ACC112 (cell line): ENCODE measurements at regions not wholly inside any gene's neighbourhood (a gene's known extent, or its start where the extent isn't known, plus 50 kb on each side); places are given as distances from the start of the nearest gene placed in this dataset.

Experiments used
- H2AFZ ChIP-seq: fragments of 200-600 bp; sonication (generic); one replicate; pipeline ENCODE4 v1.6.0; 2017; ENCODE audit warnings: antibody characterized with exemption, low read length; ENCODE audit not compliant: unreplicated experiment
- H3K27ac ChIP-seq: fragments of 200-600 bp; sonication (generic); 2 replicates; pipeline ENCODE4 v1.5.1; 2014; ENCODE audit warnings: low read depth, mild to moderate bottlenecking, antibody characterized with exemption, low read length, moderate library complexity
- H3K27me3 ChIP-seq: fragments of 200-600 bp; sonication (generic); 2 replicates; pipeline ENCODE4 v1.6.1; 2014; ENCODE audit warnings: mild to moderate bottlenecking, antibody characterized with exemption, low read length, moderate library complexity, mixed read lengths; ENCODE audit not compliant: insufficient read depth
- H3K36me3 ChIP-seq: fragments of 200-600 bp; sonication (generic); 2 replicates; pipeline ENCODE4 v1.6.1; 2016; ENCODE audit warnings: mild to moderate bottlenecking, antibody characterized with exemption, low read length, moderate library complexity, mixed read lengths; ENCODE audit not compliant: insufficient read depth
- H3K4me1 ChIP-seq: fragments of 200-600 bp; sonication (generic); one replicate; pipeline ENCODE4 v1.6.1; 2016; ENCODE audit warnings: low read length, mixed read lengths; ENCODE audit not compliant: insufficient read depth, unreplicated experiment, control insufficient read depth
- H3K4me3 ChIP-seq: fragments of 200-600 bp; sonication (generic); 2 replicates; pipeline ENCODE4 v1.5.1; 2014; ENCODE audit warnings: mild to moderate bottlenecking, low read depth, low read length
- H3K79me2 ChIP-seq: fragments of 200-600 bp; sonication (generic); one replicate; pipeline ENCODE4 v1.6.0; 2016; ENCODE audit warnings: low read length; ENCODE audit not compliant: control insufficient read depth, unreplicated experiment, insufficient read depth

DNA sequence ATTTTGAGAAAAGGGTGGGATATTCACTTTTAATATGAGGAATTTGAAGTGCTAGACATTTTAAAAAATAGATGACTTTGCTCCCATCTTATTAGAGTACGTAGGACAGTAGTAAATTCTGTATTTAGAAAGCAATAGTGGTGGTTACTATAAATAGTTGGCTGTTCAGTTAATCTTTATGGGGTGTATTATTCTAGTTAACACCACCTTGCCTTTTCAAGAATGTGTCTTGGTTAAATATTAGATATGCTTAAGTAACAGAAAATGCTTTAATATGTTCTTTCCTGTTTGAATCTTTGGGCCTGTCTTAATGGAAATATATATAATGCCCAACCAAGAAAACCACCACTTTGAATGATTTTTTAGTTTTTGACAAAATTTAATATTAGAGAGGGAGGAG lies 608.7 kb upstream of the FAM174A start:
- Histone ChIP-seq H3K79me2 (no peaks in the 10 kb centered on the region), H3K36me3 (no peaks in the 10 kb centered on the region), H3K27me3 (no peaks in the 10 kb centered on the region), H2AFZ (no peak overlapping the region), H3K4me3 (no peak overlapping the region), H3K27ac (no peak overlapping the region), H3K4me1 (no peaks in the 10 kb centered on the region)

DNA sequence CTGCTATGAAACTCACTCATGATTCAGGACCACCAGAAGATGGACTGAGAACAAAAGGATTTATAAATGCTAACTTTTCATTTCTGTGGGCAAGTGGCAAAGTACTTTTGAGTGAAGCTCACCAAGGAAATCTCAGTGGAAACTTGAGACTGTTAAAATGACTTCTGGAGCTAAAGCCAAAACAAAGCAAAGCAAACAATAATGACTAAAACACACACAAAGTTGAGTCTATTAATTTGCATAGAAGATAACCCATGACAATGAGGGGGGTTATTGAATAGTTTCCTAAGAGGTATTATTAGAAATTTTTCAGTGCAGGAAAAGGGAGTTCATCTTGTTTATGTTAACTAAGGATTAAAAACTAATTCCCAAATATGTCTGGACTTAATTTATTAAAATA lies 612.8 kb upstream of the FAM174A start:
- H3K27me3 ChIP-seq: no peaks in the 10 kb centered on the region
- no peaks in the 10 kb centered on the region for H3K4me1 ChIP-seq
- no peak overlapping the region for H3K4me3 ChIP-seq
- H3K27ac ChIP-seq: no peak overlapping the region
- H2AFZ ChIP-seq: no peak overlapping the region
- H3K36me3 ChIP-seq: no peaks in the 10 kb centered on the region
- no peaks in the 10 kb centered on the region for H3K79me2 ChIP-seq

DNA sequence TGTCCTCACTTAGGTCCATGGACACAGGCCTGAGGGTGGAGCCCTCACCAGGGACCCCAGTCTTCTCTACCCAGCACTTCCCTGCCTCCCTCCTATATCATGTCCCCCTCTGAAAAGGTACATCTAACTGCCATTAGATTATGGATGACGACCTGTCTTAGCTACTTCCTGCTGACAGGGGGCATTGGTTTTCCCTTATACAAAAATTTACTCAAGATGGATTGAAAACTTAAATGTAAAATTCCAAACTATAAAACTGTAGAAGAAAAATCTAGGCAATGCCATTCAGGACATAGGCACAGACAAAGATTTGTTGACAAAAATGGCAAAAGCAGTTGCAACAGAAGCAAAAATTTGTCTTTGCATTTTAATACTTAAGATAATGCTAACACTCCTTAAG lies 623.2 kb upstream of the FAM174A start:
- Histone ChIP-seq H3K36me3 (no peaks in the 10 kb centered on the region), H3K4me3 (no peak overlapping the region), H2AFZ (no peak overlapping the region), H3K4me1 (no peaks in the 10 kb centered on the region), H3K27ac (no peak overlapping the region), H3K79me2 (no peaks in the 10 kb centered on the region), H3K27me3 (no peaks in the 10 kb centered on the region)

DNA sequence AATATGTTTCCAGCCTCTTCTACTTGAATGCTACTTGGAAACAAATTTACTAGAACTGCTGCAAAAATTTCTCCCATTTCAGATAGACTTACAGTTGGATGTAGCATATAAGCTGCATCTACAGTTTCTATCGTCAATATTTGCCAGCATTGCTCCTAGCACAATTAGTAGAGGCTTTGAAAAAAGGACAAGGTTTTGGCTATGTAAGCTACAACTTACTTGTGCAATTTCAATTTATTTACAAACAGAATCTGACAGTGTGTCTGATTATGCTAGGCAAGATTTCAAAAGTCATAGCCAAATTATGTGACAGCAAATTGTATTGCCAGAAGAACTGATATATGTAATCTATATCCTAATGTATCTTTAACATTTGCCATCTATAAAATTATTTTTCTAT lies 628.4 kb upstream of the FAM174A start:
- no peaks in the 10 kb centered on the region for H3K27me3 ChIP-seq
- H3K4me3 ChIP-seq: no peak overlapping the region
- no peak overlapping the region for H2AFZ ChIP-seq
- H3K27ac ChIP-seq: no peak overlapping the region
- no peaks in the 10 kb centered on the region for H3K79me2 ChIP-seq
- H3K4me1 ChIP-seq: no peaks in the 10 kb centered on the region
- H3K36me3 ChIP-seq: no peaks in the 10 kb centered on the region

DNA sequence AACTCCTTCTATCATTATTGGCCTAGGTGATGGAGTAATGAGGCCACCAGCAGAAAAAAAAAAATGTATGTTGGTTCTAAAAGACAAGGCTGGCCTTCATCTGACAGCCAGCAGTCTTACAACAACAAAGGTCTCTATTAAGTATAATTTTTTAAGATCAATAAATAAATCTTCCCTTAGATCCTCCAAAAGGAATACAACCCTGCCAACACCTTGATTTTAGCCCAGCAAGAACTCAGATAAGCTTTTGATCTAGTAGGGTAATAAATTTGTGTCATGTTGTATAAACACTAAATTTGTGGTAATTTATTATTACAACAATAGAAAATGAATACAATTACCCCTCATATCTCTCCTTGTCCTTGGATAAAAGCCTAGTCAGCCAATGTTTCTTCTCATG lies 633.2 kb upstream of the FAM174A start:
- Histone ChIP-seq H3K27ac (no peak overlapping the region), H3K27me3 (no peaks in the 10 kb centered on the region), H3K79me2 (no peaks in the 10 kb centered on the region), H2AFZ (no peak overlapping the region), H3K4me1 (no peaks in the 10 kb centered on the region), H3K4me3 (no peak overlapping the region), H3K36me3 (no peaks in the 10 kb centered on the region)

DNA sequence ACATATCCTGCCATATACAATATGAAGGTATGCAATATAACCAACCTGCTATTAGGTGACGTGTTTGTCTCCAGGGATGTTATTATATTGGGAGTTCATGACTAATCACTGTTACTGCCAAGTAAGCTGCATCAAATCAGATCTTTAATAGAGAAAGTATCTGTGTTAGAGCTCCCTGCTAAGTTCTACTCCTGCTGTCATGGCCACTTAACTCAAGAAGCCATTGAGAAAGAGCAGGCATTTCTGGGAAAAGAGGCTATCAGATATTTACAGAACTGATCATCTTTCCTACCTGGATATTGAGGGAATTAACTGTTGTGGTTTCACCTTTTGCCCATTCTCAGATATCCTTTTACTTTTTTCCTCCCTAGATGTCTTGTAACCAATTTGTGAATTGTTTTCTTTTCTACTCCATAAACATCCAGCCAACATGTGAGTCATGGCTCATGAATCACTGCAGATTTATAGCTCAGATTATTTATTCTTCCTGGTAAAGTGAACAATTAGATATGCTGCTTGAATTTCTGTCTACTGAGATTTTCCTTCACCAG lies 634.8 kb upstream of the FAM174A start:
- no peaks in the 10 kb centered on the region for H3K4me1 ChIP-seq
- no peaks in the 10 kb centered on the region for H3K36me3 ChIP-seq
- H3K79me2 ChIP-seq: no peaks in the 10 kb centered on the region
- H2AFZ ChIP-seq: no peak overlapping the region
- no peak overlapping the region for H3K4me3 ChIP-seq
- H3K27me3 ChIP-seq: no peaks in the 10 kb centered on the region
- H3K27ac ChIP-seq: no peak overlapping the region

DNA sequence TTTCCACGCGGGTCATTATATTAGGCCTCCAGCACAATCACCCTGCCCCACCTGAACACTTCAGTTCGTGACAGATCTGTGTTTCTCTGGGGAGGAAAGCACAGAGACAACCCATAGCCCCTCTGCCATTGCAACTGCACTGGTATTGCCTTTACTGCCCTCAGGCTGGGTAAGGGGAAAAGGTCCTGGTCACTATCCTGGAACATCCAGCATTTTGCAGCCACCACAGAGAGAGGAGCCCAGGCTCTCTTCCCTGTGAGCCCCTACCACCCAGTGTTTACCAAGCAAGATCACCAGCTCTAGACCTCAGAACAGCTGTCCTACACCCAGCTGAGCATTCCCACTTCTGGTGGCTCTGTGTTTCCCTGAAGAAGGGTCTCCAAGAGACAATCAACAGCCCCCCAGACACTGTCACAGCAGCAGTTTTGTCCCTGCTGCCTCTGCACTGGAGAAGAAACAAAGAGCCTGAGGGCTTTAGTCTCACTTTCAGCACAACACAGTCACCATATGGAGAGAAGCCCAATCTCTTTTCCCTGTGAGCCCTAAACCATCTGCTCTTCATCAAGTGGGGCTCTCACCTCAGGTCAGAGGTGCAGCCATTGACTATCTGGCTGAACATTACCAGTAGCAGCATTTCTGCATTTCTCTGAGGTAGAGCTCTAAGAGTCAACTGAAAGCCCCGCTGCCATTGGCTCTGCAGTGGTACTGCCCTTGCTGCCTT lies 655.2 kb upstream of the FAM174A start:
- Histone ChIP-seq H2AFZ (no peak overlapping the region), H3K4me3 (no peak overlapping the region), H3K36me3 (no peaks in the 10 kb centered on the region), H3K27me3 (no peaks in the 10 kb centered on the region), H3K4me1 (no peaks in the 10 kb centered on the region), H3K79me2 (no peaks in the 10 kb centered on the region), H3K27ac (no peak overlapping the region)

DNA sequence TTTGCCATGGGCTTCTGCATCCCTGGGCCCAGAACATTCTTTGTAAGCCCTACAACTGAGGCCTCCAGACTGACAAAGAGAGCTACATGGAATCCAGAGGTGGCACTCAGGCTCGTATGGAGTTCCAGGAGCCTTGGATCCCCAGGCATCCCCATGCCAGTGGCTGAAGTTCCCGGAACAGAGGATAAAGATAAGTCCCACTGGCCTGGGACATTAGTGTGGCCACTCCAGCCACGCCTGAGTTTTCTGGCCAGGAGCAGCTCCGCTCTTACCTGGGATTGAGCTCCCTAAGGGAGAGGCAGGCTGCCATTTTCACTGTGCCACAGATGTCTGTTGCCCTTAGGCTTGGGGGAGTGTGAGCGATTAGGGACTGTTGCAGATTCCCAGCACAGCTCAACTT lies 656.3 kb upstream of the FAM174A start:
- Histone ChIP-seq H2AFZ (no peak overlapping the region), H3K27me3 (no peaks in the 10 kb centered on the region), H3K27ac (no peak overlapping the region), H3K4me3 (no peak overlapping the region), H3K36me3 (no peaks in the 10 kb centered on the region), H3K79me2 (no peaks in the 10 kb centered on the region), H3K4me1 (no peaks in the 10 kb centered on the region)

DNA sequence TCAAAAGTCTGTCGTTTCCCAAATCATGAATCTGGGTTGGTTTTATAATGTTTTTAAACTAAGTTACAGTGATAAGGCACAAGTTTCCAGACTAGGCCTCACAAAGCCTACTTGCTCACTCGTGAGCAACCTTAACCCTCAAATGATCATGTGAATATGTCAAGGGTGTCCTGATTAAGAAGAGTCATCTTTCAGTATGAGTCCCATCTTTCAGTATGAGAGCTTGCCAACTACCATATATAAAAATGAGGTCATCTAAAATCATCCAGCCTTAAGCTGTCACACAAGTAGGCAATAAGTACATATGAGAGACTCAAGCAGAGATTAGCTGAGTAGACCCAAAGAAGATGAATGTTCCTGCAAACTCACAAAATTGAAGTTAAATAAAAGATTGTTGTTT lies 668.4 kb upstream of the FAM174A start:
- no peak overlapping the region for H3K27ac ChIP-seq
- H3K36me3 ChIP-seq: no peaks in the 10 kb centered on the region
- H3K4me3 ChIP-seq: no peak overlapping the region
- no peaks in the 10 kb centered on the region for H3K27me3 ChIP-seq
- no peak overlapping the region for H2AFZ ChIP-seq
- H3K4me1 ChIP-seq: no peaks in the 10 kb centered on the region
- no peaks in the 10 kb centered on the region for H3K79me2 ChIP-seq

DNA sequence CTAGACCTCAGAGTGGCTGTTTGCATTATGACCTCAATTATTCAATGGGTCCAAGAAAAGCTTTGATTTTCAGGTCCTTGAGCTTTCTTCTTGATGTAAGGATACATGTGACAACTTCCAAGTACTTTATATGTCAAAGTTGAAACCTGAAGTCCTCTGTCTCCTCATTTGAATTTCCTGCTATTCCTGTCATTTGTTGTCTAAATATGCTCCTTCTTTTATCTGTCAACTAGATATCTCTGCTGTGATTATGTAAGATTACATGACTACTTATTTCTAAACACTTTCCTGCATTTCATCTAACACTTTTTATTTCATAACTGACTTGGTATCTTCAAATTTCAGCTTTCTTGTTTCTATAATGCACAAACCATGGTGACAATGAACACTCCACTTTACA lies 670.0 kb upstream of the FAM174A start:
- Histone ChIP-seq H2AFZ (no peak overlapping the region), H3K36me3 (no peaks in the 10 kb centered on the region), H3K27me3 (no peaks in the 10 kb centered on the region), H3K4me1 (no peaks in the 10 kb centered on the region), H3K27ac (no peak overlapping the region), H3K4me3 (no peak overlapping the region), H3K79me2 (no peaks in the 10 kb centered on the region)

DNA sequence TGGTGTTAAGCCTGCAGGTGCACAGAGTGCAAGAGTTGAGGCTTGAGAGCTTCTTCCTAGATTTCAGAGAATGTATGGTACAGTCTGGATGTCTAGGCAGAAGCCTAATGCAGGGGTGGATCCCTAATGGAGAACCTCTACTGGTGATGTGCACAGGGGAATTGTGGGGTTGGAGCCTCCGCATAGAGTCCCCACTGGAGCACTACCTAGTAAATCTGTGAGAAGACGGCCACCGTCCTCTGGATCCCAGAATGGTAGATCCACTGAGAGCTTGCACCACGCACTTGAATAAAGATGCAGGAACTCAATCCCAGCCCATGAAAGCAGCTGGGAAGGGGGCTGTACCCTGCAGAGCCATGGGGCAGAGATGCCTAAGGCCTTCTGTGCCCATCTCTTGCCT lies 699.4 kb upstream of the FAM174A start:
- H3K27me3 ChIP-seq: no peaks in the 10 kb centered on the region

More for the DNA sequence above, 699.4 kb upstream of the FAM174A start:
- Histone ChIP-seq H3K36me3 (no peaks in the 10 kb centered on the region), H3K79me2 (no peaks in the 10 kb centered on the region), H2AFZ (no peak overlapping the region), H3K4me1 (no peaks in the 10 kb centered on the region), H3K27ac (no peak overlapping the region), H3K4me3 (no peak overlapping the region)
